Mesenchymal stem cell (in vitro differentiated cells and primary cell): ENCODE measurements at regions not wholly inside any gene's neighbourhood (a gene's known extent, or its start where the extent isn't known, plus 50 kb on each side); places are given as distances from the start of the nearest gene placed in this dataset.
A peak's percentile ranks its signal among the peaks of the same experiment; 100 is the strongest.

Source experiments
- DNase-seq: peaks from one replicate; pipeline ENCODE4 v3.0.0-alpha.2; 2013
- H2AFZ ChIP-seq: one replicate; pipeline ENCODE4 v1.6.1; 2013; ENCODE audit warnings: low read depth, mild to moderate bottlenecking, control low read depth, inconsistent platforms, low read length, moderate library complexity
- H2AK5ac ChIP-seq: 2 replicates; pipeline ENCODE4 v1.6.1; 2013; ENCODE audit warnings: low read length, moderate library complexity, mild to moderate bottlenecking, inconsistent platforms; ENCODE audit not compliant: severe bottlenecking
- H2BK120ac ChIP-seq: one replicate; pipeline ENCODE4 v1.6.1; 2013; ENCODE audit warnings: low read depth, mild to moderate bottlenecking, inconsistent platforms, low read length, moderate library complexity
- H2BK12ac ChIP-seq, 2 experiments: one replicate each; pipeline ENCODE4 v1.6.1; 2013; ENCODE audit warnings: inconsistent platforms in 2 of 2, low read length in 2 of 2, mild to moderate bottlenecking in 2 of 2, moderate library complexity in 2 of 2, control low read depth in 1 of 2
- H2BK15ac ChIP-seq: one replicate; pipeline ENCODE4 v1.6.1; 2013; ENCODE audit warnings: mild to moderate bottlenecking, low read depth, inconsistent platforms; ENCODE audit not compliant: poor library complexity, severe bottlenecking
- H2BK5ac ChIP-seq: 2 replicates; pipeline ENCODE4 v1.6.1; 2013; ENCODE audit warnings: low read depth, mild to moderate bottlenecking, low read length, control low read depth, inconsistent platforms; ENCODE audit not compliant: poor library complexity, severe bottlenecking
- H3K14ac ChIP-seq, 2 experiments: one replicate each; pipeline ENCODE4 v1.6.1; 2013; ENCODE audit warnings: inconsistent platforms in 2 of 2, low read length in 2 of 2, control low read depth in 1 of 2, mild to moderate bottlenecking in 1 of 2, moderate library complexity in 1 of 2
- H3K18ac ChIP-seq, 2 experiments: one replicate each; pipeline ENCODE4 v1.6.1; 2013; ENCODE audit warnings: inconsistent platforms in 2 of 2, low read length in 2 of 2, control low read depth in 1 of 2, low read depth in 1 of 2, mild to moderate bottlenecking in 1 of 2
- H3K23ac ChIP-seq, 2 experiments: one replicate each; pipeline ENCODE4 v1.6.1; 2013; ENCODE audit warnings: inconsistent platforms in 2 of 2, low read length in 2 of 2, mild to moderate bottlenecking in 2 of 2, moderate library complexity in 2 of 2, control low read depth in 1 of 2
- H3K27ac ChIP-seq: 2 replicates; pipeline ENCODE4 v1.5.1; 2013; ENCODE audit warnings: mild to moderate bottlenecking, moderate library complexity, low read length, control low read depth, inconsistent platforms; ENCODE audit not compliant: poor library complexity, severe bottlenecking
- H3K27me3 ChIP-seq, 2 experiments: 2 replicates each; pipeline versions ENCODE4 v1.6.1 to v1.7.0; 2013; ENCODE audit warnings: low read length in 2 of 2, mild to moderate bottlenecking in 2 of 2, moderate library complexity in 2 of 2, control low read depth in 1 of 2, inconsistent platforms in 1 of 2; ENCODE audit not compliant: control insufficient read depth in 1 of 2, insufficient read depth in 1 of 2
- H3K36me3 ChIP-seq, 2 experiments: 2 replicates each; pipeline versions ENCODE4 v1.6.1 to v1.7.0; 2013; ENCODE audit warnings: low read length in 2 of 2, control low read depth in 1 of 2, inconsistent platforms in 1 of 2, low read depth in 1 of 2, mild to moderate bottlenecking in 1 of 2; ENCODE audit not compliant: insufficient read depth in 2 of 2, control insufficient read depth in 1 of 2
- H3K4ac ChIP-seq, 2 experiments: one replicate each; pipeline ENCODE4 v1.6.1; 2013; ENCODE audit warnings: inconsistent platforms in 2 of 2, low read length in 2 of 2, mild to moderate bottlenecking in 2 of 2, moderate library complexity in 2 of 2, control low read depth in 1 of 2, low read depth in 1 of 2
- H3K4me1 ChIP-seq: 2 replicates; pipeline ENCODE4 v1.6.1; 2013; ENCODE audit warnings: low read depth, low read length, control low read depth; ENCODE audit not compliant: control insufficient read depth, insufficient read depth
- H3K4me2 ChIP-seq: 2 replicates; pipeline ENCODE4 v1.6.1; 2013; ENCODE audit warnings: low read length, mild to moderate bottlenecking, inconsistent platforms; ENCODE audit not compliant: poor library complexity, severe bottlenecking
- H3K4me3 ChIP-seq, 2 experiments: 2 replicates each; pipeline versions ENCODE4 v1.5.1 to v1.7.0; 2013; ENCODE audit warnings: low read length in 2 of 2, mild to moderate bottlenecking in 2 of 2, control low read depth in 1 of 2, low read depth in 1 of 2; ENCODE audit not compliant: insufficient read depth in 1 of 2
- H3K79me1 ChIP-seq: replicated peaks from 2 replicates; pipeline ENCODE4 v1.6.1; 2013; ENCODE audit warnings: mild to moderate bottlenecking, control low read depth, low read length, inconsistent platforms; ENCODE audit not compliant: poor library complexity, severe bottlenecking
- H3K9ac ChIP-seq: 2 replicates; pipeline ENCODE4 v1.7.0; 2013; ENCODE audit warnings: mild to moderate bottlenecking, low read length, moderate library complexity
- H3K9me3 ChIP-seq: 2 replicates; pipeline ENCODE4 v1.7.0; 2013; ENCODE audit warnings: mild to moderate bottlenecking, low read length; ENCODE audit not compliant: control insufficient read depth
- H4K8ac ChIP-seq: one replicate; pipeline ENCODE4 v1.6.1; 2013; ENCODE audit warnings: inconsistent platforms, mild to moderate bottlenecking, low read length, moderate library complexity
- H4K91ac ChIP-seq: one replicate; pipeline ENCODE4 v1.6.1; 2013; ENCODE audit warnings: mild to moderate bottlenecking, low read length, inconsistent platforms
- WGBS: methylation state at CpG from one replicate; pipeline ENCODE4 v1.1.7; 2013; ENCODE audit warnings: mixed read lengths; 5-methylcytosine and 5-hydroxymethylcytosine counted together

- H2BK120ac ChIP-seq = no peak overlapping the region
- no peak overlapping the region for H3K4me2 ChIP-seq
- H3K23ac ChIP-seq = no peak overlapping the region
- H2AK5ac ChIP-seq = no peak overlapping the region
- no peak overlapping the region for H2BK12ac ChIP-seq
- no peak overlapping the region for H4K8ac ChIP-seq
- no peak overlapping the region for H2BK15ac ChIP-seq
- no peak overlapping the region for H3K4me3 ChIP-seq
- H3K9ac ChIP-seq = no peak overlapping the region
- no peak overlapping the region for H2BK5ac ChIP-seq
- no peaks in the 10 kb centered on the region for H3K36me3 ChIP-seq
- H3K14ac ChIP-seq = no peak overlapping the region
- no peak for DNase-seq
- H3K18ac ChIP-seq = no peak overlapping the region
- no peak overlapping the region for H2AFZ ChIP-seq
- WGBS = 26% methylated on average over 2 of the region's 2 CpGs
- no peaks in the 10 kb centered on the region for H3K79me1 ChIP-seq
- H3K4me1 ChIP-seq = no peaks in the 10 kb centered on the region
- H4K91ac ChIP-seq = no peak overlapping the region
- no peak overlapping the region for H3K27ac ChIP-seq
- H3K9me3 ChIP-seq = no peaks in the 10 kb centered on the region
- H3K4ac ChIP-seq = no peak overlapping the region
- H3K27me3 ChIP-seq = no peaks in the 10 kb centered on the region
Observed at GRCh38 chr6:6452002-6452401, 131.5 kb upstream of the F13A1 start.

- Histone ChIP-seq H3K4ac (no peak overlapping the region), H3K18ac (no peak overlapping the region), H2BK15ac (no peak overlapping the region), H4K8ac (no peak overlapping the region), H3K23ac (no peak overlapping the region), H4K91ac (no peak overlapping the region), H3K79me1 (no peaks in the 10 kb centered on the region), H3K4me3 (no peak overlapping the region), H2BK5ac (no peak overlapping the region), H2AK5ac (no peak overlapping the region), H3K9ac (no peak overlapping the region), H3K27me3 (no peaks in the 10 kb centered on the region), H3K9me3 (no peaks in the 10 kb centered on the region), H3K4me1 (no peaks in the 10 kb centered on the region), H3K36me3 (no peaks in the 10 kb centered on the region), H2BK120ac (no peak overlapping the region), H3K14ac (no peak overlapping the region), H3K27ac (no peak overlapping the region), H2AFZ (no peak overlapping the region), H3K4me2 (no peak overlapping the region), H2BK12ac (no peak overlapping the region)
- WGBS = 81% methylated on average over 1 of the region's 1 CpG
- no peak for DNase-seq
Observed at GRCh38 chr6:6453186-6453585, 132.7 kb upstream of the F13A1 start.

- H3K27ac ChIP-seq = no peak overlapping the region
- no peak overlapping the region for H4K91ac ChIP-seq
- H3K23ac ChIP-seq = no peak overlapping the region
- peak overlapping the region; percentile 27 for H3K9ac ChIP-seq
- no peak overlapping the region for H2BK15ac ChIP-seq
- H3K79me1 ChIP-seq = no peaks in the 10 kb centered on the region
- no peak overlapping the region for H3K4ac ChIP-seq
- DNase-seq = no peak
- WGBS = 93% methylated on average over 1 of the region's 2 CpGs
- no peak overlapping the region for H3K14ac ChIP-seq
- no peak overlapping the region for H2AFZ ChIP-seq
- no peak overlapping the region for H3K4me3 ChIP-seq
- H3K4me1 ChIP-seq = no peaks in the 10 kb centered on the region
- H2BK120ac ChIP-seq = no peak overlapping the region
- no peak overlapping the region for H4K8ac ChIP-seq
- no peaks in the 10 kb centered on the region for H3K27me3 ChIP-seq
- H2BK5ac ChIP-seq = no peak overlapping the region
- no peak overlapping the region for H3K4me2 ChIP-seq
- no peaks in the 10 kb centered on the region for H3K36me3 ChIP-seq
- no peak overlapping the region for H2AK5ac ChIP-seq
- no peak overlapping the region for H3K18ac ChIP-seq
- H2BK12ac ChIP-seq = no peak overlapping the region
- H3K9me3 ChIP-seq = no peaks in the 10 kb centered on the region
Observed at GRCh38 chr6:6455272-6455671, 133.2 kb upstream of the LY86 start.

- H3K9me3 ChIP-seq = no peaks in the 10 kb centered on the region
- H3K27me3 ChIP-seq = no peaks in the 10 kb centered on the region
- H2BK12ac ChIP-seq = no peak overlapping the region
- no peak overlapping the region for H3K27ac ChIP-seq
- no peak overlapping the region for H4K91ac ChIP-seq
- no peak overlapping the region for H2AK5ac ChIP-seq
- H3K4ac ChIP-seq = no peak overlapping the region
- no peak overlapping the region for H2AFZ ChIP-seq
- whole genome bisulfite sequencing = 71% methylated on average over 1 of the region's 2 CpGs
- H3K23ac ChIP-seq = no peak overlapping the region
- no peak overlapping the region for H3K14ac ChIP-seq
- no peak overlapping the region for H2BK15ac ChIP-seq
- no peaks in the 10 kb centered on the region for H3K36me3 ChIP-seq
- H2BK120ac ChIP-seq = no peak overlapping the region
- no peak overlapping the region for H3K4me3 ChIP-seq
- H2BK5ac ChIP-seq = no peak overlapping the region
- H3K79me1 ChIP-seq = no peaks in the 10 kb centered on the region
- no peak overlapping the region for H3K4me2 ChIP-seq
- no peaks in the 10 kb centered on the region for H3K4me1 ChIP-seq
- no peak overlapping the region for H4K8ac ChIP-seq
- H3K9ac ChIP-seq = no peak overlapping the region
- H3K18ac ChIP-seq = no peak overlapping the region
- no peak for DNase-seq
Observed at GRCh38 chr6:6458172-6458571, 130.3 kb upstream of the LY86 start.
